Vagina (tissue), 2 donors: ENCODE measurements at regions not wholly inside any gene's neighbourhood (a gene's known extent, or its start where the extent isn't known, plus 50 kb on each side); places are given as distances from the start of the nearest gene placed in this dataset.

Source experiments
- DNase-seq, 2 donors: peaks; one replicate each; pipeline ENCODE4 v3.0.0-alpha.2; 2017; ENCODE audit errors: extremely low spot score in 2 of 2
- H3K27ac ChIP-seq: fragments of 200-600 bp; sonication (generic); one replicate; pipeline ENCODE4 v1.5.1; 2019
- H3K27me3 ChIP-seq: fragments of 200-600 bp; sonication (generic); one replicate; pipeline ENCODE4 v1.5.1; 2019
- H3K36me3 ChIP-seq, 2 donors: fragments of 200-600 bp; sonication (generic); one replicate each; pipeline ENCODE4 v1.5.1; 2017 to 2019
- H3K4me1 ChIP-seq: fragments of 200-600 bp; sonication (generic); one replicate; pipeline ENCODE4 v1.5.1; 2019
- H3K4me3 ChIP-seq, 2 donors: fragments of 200-600 bp; sonication (generic); 1 replicate in 1 of 2; 2 replicates in 1 of 2; pipeline ENCODE4 v1.5.1; 2016 to 2019
- H3K9me3 ChIP-seq: fragments of 200-600 bp; sonication (generic); one replicate; pipeline ENCODE4 v1.5.1; 2019
- CTCF ChIP-seq, 3 experiments: fragments of 450-650 bp in 2 of 3; fragments of 200-600 bp in 1 of 3; sonication (generic) in 1 of 3; IDR thresholded peaks; one replicate each; pipeline ENCODE4 v1.5.1; 2017 to 2019; ENCODE audit warnings: antibody characterized with exemption in 3 of 3, mild to moderate bottlenecking in 2 of 3, moderate library complexity in 2 of 3
- POLR2A ChIP-seq, 2 donors: fragments of 450-650 bp; IDR thresholded peaks; one replicate each; pipeline ENCODE4 v1.6.1; 2017; ENCODE audit warnings: antibody characterized with exemption in 2 of 2, mild to moderate bottlenecking in 2 of 2, moderate library complexity in 2 of 2
- POLR2AphosphoS5 ChIP-seq, 2 donors: sonication (generic); formaldehyde crosslinking; IDR thresholded peaks; one replicate each; pipeline ENCODE4 v1.9.0; 2017; ENCODE audit warnings: antibody characterized with exemption in 2 of 2, mild to moderate bottlenecking in 2 of 2, low read depth in 1 of 2; ENCODE audit not compliant: insufficient read depth in 1 of 2
- intact Hi-C: fragments of 100-400 bp; cut with DNase I; formaldehyde crosslinking; loops from one replicate; pipeline ENCODE4 v1.15.1; 2023

DNA sequence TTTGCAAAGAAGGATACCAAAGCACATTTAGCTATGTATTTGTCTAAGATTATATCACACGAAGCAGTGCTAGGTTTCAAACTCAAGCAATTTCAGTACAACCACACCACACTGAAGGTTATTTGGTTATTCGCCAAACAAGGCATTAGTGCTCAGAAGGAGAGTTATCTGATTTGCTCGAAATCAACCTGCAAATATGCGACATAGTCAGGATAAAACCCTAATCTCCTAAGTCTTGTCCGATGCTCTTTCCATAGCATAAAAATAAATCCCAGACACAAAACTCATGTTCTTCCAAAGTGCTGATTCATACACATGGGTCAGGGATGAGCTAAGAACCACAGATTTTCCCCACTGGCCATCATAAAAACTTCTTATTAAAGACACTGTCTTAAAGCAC is 1288.0 kb upstream of the SORCS1 start:
- no peak for TF ChIP-seq POLR2AphosphoS5 (IDR thresholded peaks at IDR 0.05; ENCODE audit: insufficient read depth in 1 of 2, low read depth in 1 of 2)
- TF ChIP-seq POLR2A (IDR thresholded peaks at IDR 0.05), result no peak
- TF ChIP-seq CTCF (IDR thresholded peaks at IDR 0.05), result no peak
- Histone ChIP-seq H3K27ac (no peak overlapping the region), H3K4me3 (no peak overlapping the region), H3K27me3 (no peaks in the 10 kb centered on the region), H3K9me3 (no peaks in the 10 kb centered on the region), H3K36me3 (no peaks in the 10 kb centered on the region), H3K4me1 (no peaks in the 10 kb centered on the region)
- intact Hi-C loops, result no loop called here
- no peak for DNase-seq

DNA sequence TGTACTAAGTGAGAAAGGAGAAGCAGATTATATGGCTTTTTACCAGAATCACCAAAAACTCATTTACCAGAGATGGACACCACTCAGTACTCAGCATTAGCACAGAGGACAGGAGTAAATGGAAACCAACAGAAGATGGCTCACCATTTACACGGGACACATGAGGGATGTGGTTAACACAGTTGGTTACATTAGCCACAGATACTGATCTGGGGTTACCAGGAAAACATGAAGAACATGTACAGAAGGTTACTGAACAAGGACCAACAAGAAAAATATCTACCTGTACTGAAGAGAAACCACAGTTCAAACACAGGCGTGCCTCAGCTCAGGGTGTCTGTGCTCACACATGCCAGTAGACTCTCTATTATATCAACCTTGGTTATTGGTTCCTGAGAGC is 1285.8 kb upstream of the SORCS1 start:
- Histone ChIP-seq H3K9me3 (no peaks in the 10 kb centered on the region), H3K4me1 (no peaks in the 10 kb centered on the region), H3K36me3 (no peaks in the 10 kb centered on the region), H3K4me3 (no peak overlapping the region), H3K27ac (no peak overlapping the region), H3K27me3 (no peaks in the 10 kb centered on the region)
- intact Hi-C loops, result no loop called here
- TF ChIP-seq CTCF (IDR thresholded peaks at IDR 0.05) (no peak), POLR2AphosphoS5 (IDR thresholded peaks at IDR 0.05; ENCODE audit: insufficient read depth in 1 of 2, low read depth in 1 of 2) (no peak), POLR2A (IDR thresholded peaks at IDR 0.05) (no peak)
- no peak for DNase-seq

GRCh38 chr10:108445746-108446145 is 1281.2 kb upstream of the SORCS1 start:
- no peaks in the 10 kb centered on the region for H3K9me3 ChIP-seq
- H3K36me3 ChIP-seq, result no peaks in the 10 kb centered on the region
- H3K27ac ChIP-seq, result no peak overlapping the region
- H3K4me3 ChIP-seq, result no peak overlapping the region
- DNase-seq, result no peak
- intact Hi-C loops, result no loop called here
- TF ChIP-seq POLR2A (IDR thresholded peaks at IDR 0.05), result no peak
- TF ChIP-seq POLR2AphosphoS5 (IDR thresholded peaks at IDR 0.05; ENCODE audit: insufficient read depth in 1 of 2, low read depth in 1 of 2), result no peak
- no peak for TF ChIP-seq CTCF (IDR thresholded peaks at IDR 0.05)
- no peaks in the 10 kb centered on the region for H3K27me3 ChIP-seq
- no peaks in the 10 kb centered on the region for H3K4me1 ChIP-seq

DNA sequence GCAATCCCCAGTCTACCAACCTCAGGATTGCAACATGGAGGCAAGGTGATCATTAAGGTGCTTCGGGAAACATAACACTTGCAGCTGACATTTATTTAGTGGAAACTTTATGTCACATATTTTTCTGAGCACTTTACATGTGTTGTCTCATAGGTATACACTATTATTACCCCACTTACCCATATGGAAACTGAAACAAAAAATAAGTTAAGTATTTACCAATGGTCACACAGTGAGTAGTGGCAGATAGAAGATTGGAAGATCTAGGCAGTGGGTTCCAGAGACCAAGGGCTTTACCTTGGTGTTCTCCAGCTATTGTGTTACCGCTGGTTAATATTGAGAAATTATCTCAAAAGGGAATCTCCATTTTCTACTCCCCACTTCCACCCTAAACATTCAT is 1279.1 kb upstream of the SORCS1 start:
- Histone ChIP-seq H3K36me3 (no peaks in the 10 kb centered on the region), H3K9me3 (no peaks in the 10 kb centered on the region), H3K4me1 (no peaks in the 10 kb centered on the region), H3K27me3 (no peaks in the 10 kb centered on the region), H3K27ac (no peak overlapping the region), H3K4me3 (no peak overlapping the region)
- DNase-seq, result no peak
- intact Hi-C loops, result no loop called here
- no peak for TF ChIP-seq CTCF (IDR thresholded peaks at IDR 0.05)
- no peak for TF ChIP-seq POLR2A (IDR thresholded peaks at IDR 0.05)
- no peak for TF ChIP-seq POLR2AphosphoS5 (IDR thresholded peaks at IDR 0.05; ENCODE audit: insufficient read depth in 1 of 2, low read depth in 1 of 2)

GRCh38 chr10:108439397-108439796 is 1274.9 kb upstream of the SORCS1 start:
- H3K27me3 ChIP-seq, result no peaks in the 10 kb centered on the region
- H3K4me1 ChIP-seq, result no peaks in the 10 kb centered on the region
- no peaks in the 10 kb centered on the region for H3K9me3 ChIP-seq
- TF ChIP-seq CTCF (IDR thresholded peaks at IDR 0.05), result no peak
- no peak for TF ChIP-seq POLR2A (IDR thresholded peaks at IDR 0.05)
- no peak for TF ChIP-seq POLR2AphosphoS5 (IDR thresholded peaks at IDR 0.05; ENCODE audit: insufficient read depth in 1 of 2, low read depth in 1 of 2)
- no peaks in the 10 kb centered on the region for H3K36me3 ChIP-seq
- no peak for DNase-seq
- H3K27ac ChIP-seq, result no peak overlapping the region
- intact Hi-C loops, result no loop called here
- no peak overlapping the region for H3K4me3 ChIP-seq
